BJ (cell line): ENCODE measurements at regions not wholly inside any gene's neighbourhood (a gene's known extent, or its start where the extent isn't known, plus 50 kb on each side); places are given as distances from the start of the nearest gene placed in this dataset.

Experiments
- CTCF ChIA-PET: fragments of 350-600 bp; formaldehyde crosslinking; extraction: SDS; loops from one replicate; lab custom pipeline; 2021; ENCODE audit warnings: antibody characterized with exemption, inconsistent platforms; lab: Yijun Ruan, JAX
- POLR2A ChIA-PET: fragments of 300-600 bp; sonication (Branson Sonifier 250); formaldehyde crosslinking; extraction: SDS; loops from one replicate; lab custom pipeline; 2021; ENCODE audit warnings: antibody characterized with exemption; lab: Charles Lee
- DNase-seq: peaks from one replicate; pipeline ENCODE4 v3.0.0-alpha.2; 2011; ENCODE audit warnings: low read depth
- H3K27me3 ChIP-seq: 2 replicates; pipeline ENCODE4 v1.6.0; 2011; ENCODE audit warnings: low read length; ENCODE audit not compliant: control insufficient read depth, insufficient read depth
- H3K36me3 ChIP-seq: 2 replicates; pipeline ENCODE4 v1.5.1; 2011; ENCODE audit warnings: low read length; ENCODE audit not compliant: control insufficient read depth, insufficient read depth
- H3K4me3 ChIP-seq: 2 replicates; pipeline ENCODE4 v1.5.1; 2011; ENCODE audit warnings: low read depth, mild to moderate bottlenecking, control low read depth, low read length
- TF ChIP-seq, protein P1 (sequence below): IDR thresholded peaks from 2 replicates; pipeline ENCODE4 v1.5.1; 2011; ENCODE audit warnings: low read depth, mild to moderate bottlenecking, control low read depth, inconsistent platforms, low read length, moderate library complexity; ENCODE audit not compliant: insufficient read depth

DNA sequence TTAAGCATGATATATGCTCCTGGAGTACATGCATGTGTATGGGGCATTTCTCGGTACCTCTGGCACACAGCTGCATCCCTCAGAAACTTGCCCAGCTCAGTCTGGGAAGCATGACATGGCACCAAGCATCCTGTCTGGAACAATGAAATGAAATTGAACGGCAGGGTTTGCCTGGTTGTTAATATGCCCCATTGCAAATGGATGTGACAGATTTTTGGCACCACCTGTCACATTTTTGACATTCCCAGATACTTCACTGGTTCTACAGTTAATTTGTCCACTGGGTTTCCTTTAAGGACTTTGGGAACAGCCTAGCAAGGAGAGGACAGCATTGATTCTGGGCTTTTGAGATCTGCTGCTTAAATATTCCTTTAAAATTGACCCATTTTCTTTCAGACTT lies 305.8 kb downstream of the TSN start:
- ChIA-PET POLR2A (no interaction called here), CTCF (interaction anchor here (0.9 kb wide), 1 partner anchor 18 kb away, joined by 3 read pairs; no protein-coding TSS in a partner anchor)
- no peak for DNase-seq
- TF ChIP-seq, protein P1, sequence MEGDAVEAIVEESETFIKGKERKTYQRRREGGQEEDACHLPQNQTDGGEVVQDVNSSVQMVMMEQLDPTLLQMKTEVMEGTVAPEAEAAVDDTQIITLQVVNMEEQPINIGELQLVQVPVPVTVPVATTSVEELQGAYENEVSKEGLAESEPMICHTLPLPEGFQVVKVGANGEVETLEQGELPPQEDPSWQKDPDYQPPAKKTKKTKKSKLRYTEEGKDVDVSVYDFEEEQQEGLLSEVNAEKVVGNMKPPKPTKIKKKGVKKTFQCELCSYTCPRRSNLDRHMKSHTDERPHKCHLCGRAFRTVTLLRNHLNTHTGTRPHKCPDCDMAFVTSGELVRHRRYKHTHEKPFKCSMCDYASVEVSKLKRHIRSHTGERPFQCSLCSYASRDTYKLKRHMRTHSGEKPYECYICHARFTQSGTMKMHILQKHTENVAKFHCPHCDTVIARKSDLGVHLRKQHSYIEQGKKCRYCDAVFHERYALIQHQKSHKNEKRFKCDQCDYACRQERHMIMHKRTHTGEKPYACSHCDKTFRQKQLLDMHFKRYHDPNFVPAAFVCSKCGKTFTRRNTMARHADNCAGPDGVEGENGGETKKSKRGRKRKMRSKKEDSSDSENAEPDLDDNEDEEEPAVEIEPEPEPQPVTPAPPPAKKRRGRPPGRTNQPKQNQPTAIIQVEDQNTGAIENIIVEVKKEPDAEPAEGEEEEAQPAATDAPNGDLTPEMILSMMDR, result no peak
- Histone ChIP-seq H3K4me3 (no peak overlapping the region), H3K27me3 (no peaks in the 10 kb centered on the region), H3K36me3 (no peaks in the 10 kb centered on the region)

DNA sequence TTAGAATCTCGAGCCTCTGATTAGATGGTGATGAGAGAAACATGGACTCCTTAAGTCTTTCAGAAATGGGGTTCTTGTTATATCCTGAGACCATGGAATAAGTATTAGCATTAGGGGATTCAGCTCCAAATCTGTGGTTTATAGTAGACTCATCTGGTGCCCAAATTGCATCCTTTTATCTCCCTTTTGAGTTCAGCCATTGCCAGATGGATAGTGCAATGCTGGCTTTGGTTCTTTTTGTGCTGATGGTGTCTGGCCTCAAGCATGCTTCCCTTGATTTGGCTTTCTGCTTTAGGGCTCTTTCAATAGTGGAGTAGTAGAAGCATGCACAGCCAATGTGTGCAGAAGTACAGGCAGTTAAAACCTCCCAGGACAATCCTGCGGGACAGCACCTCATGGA lies 306.4 kb downstream of the TSN start:
- POLR2A ChIA-PET, result no interaction called here
- DNase-seq, result no peak
- no peak overlapping the region for H3K4me3 ChIP-seq
- CTCF ChIA-PET, result interaction anchor here (0.9 kb wide), 1 partner anchor 17 kb away, joined by 3 read pairs; no protein-coding TSS in a partner anchor
- H3K36me3 ChIP-seq, result no peaks in the 10 kb centered on the region
- TF ChIP-seq, protein P1, result no peak
- no peaks in the 10 kb centered on the region for H3K27me3 ChIP-seq

- CTCF ChIA-PET, result no interaction called here
- no peak overlapping the region for H3K4me3 ChIP-seq
- DNase-seq, result no peak
- POLR2A ChIA-PET, result no interaction called here
- no peaks in the 10 kb centered on the region for H3K27me3 ChIP-seq
- H3K36me3 ChIP-seq, result no peaks in the 10 kb centered on the region
- TF ChIP-seq, protein P1, result no peak
Observed at GRCh38 chr2:122062506-122062905, 307.1 kb downstream of the TSN start.

DNA sequence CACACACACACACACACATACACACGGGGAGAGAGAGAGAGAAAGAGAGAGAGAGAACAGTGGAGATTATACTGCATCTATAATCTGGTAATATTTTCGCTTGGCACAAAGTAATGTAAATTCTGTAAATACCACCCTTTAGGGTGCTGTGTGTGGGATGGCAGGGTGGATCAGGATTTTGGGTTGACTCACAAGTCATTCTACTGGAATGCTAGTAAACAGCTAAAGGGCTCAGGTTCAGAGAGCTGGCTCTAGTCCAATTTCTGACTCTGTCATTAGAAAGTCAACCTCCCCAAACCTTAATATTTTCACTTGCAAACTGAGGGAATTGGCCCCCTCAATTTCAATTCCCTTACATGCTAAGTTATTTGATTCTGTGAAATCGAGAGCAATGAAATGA lies 308.3 kb downstream of the TSN start:
- TF ChIP-seq, protein P1, result no peak
- POLR2A ChIA-PET, result no interaction called here
- no peak overlapping the region for H3K4me3 ChIP-seq
- DNase-seq, result no peak
- no peaks in the 10 kb centered on the region for H3K36me3 ChIP-seq
- H3K27me3 ChIP-seq, result no peaks in the 10 kb centered on the region
- CTCF ChIA-PET, result no interaction called here

- POLR2A ChIA-PET, result no interaction called here
- Histone ChIP-seq H3K4me3 (no peak overlapping the region), H3K27me3 (no peaks in the 10 kb centered on the region), H3K36me3 (no peaks in the 10 kb centered on the region)
- DNase-seq, result no peak
- TF ChIP-seq, protein P1, result no peak
- CTCF ChIA-PET, result interaction anchor here (1.2 to 1.6 kb wide), 2 partner anchors 8 to 10 kb away, joined by 3 to 4 read pairs; no protein-coding TSS in a partner anchor
Observed at GRCh38 chr2:122070241-122070731, 314.8 kb downstream of the TSN start.
